Activated CD8-positive, alpha-beta T cell treated with anti-CD3 and anti-CD28 coated beads, Interleukin-2, amount 10 ng/mL, durations not matched to agents 7 days and 5 days (primary cell): ENCODE measurements at regions not wholly inside any gene's neighbourhood (a gene's known extent, or its start where the extent isn't known, plus 50 kb on each side); places are given as distances from the start of the nearest gene placed in this dataset.

Source experiments
- ATAC-seq: fragments of 150-1000 bp; cut with Tn5 transposase; one replicate; pipeline ENCODE4 v1.10.0; 2021; ENCODE audit warnings: moderate library complexity
- CTCF ChIA-PET: fragments of 350-600 bp; sonication (Branson Sonifier 250); formaldehyde crosslinking; loops from one replicate; lab custom pipeline; 2021; ENCODE audit warnings: antibody characterized with exemption; lab: Charles Lee
- POLR2A ChIA-PET: fragments of 350-600 bp; sonication (Branson Sonifier 250); formaldehyde crosslinking; loops from one replicate; lab custom pipeline; 2021; ENCODE audit warnings: antibody characterized with exemption; lab: Charles Lee
- DNase-seq: peaks from one replicate; pipeline ENCODE4 v3.0.0-alpha.2; 2020
- H3K27ac Mint-ChIP-seq: one replicate; pipeline ENCODE4 v1.8.0; 2021; ENCODE audit warnings: mild to moderate bottlenecking, mixed read lengths
- H3K27me3 Mint-ChIP-seq: one replicate; pipeline ENCODE4 v1.8.0; 2021; ENCODE audit warnings: low read depth, mixed read lengths
- H3K36me3 Mint-ChIP-seq: one replicate; pipeline ENCODE4 v1.8.0; 2021; ENCODE audit warnings: low read depth, mixed read lengths
- H3K4me1 Mint-ChIP-seq: one replicate; pipeline ENCODE4 v1.8.0; 2021; ENCODE audit warnings: low read depth, mixed read lengths
- H3K4me3 Mint-ChIP-seq: one replicate; pipeline ENCODE4 v1.8.0; 2021; ENCODE audit warnings: mild to moderate bottlenecking, mixed read lengths
- H3K9me3 Mint-ChIP-seq: one replicate; pipeline ENCODE4 v1.8.0; 2022; ENCODE audit warnings: mixed read lengths; ENCODE audit not compliant: insufficient read depth

DNA sequence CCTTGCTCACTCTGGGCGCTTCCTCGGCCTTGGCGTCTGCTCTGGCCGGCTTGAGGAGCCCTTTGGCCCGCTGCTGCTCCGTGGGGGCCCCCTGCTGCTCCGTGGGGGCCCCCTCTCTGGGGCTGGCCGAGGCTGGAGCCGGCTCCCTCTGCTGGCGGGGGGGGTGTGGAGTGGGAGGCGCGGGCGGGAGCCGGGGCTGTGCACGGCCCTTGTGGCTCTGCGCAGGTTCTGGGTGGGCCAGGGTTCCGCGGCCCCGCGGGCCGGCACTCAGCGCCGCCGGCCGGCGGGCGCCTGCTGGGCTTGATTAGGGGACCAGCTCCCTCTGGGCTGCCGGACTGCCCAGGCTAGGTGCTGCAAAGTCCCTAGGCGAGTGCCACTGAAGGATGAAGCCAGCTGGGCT lies 436.2 kb downstream of the SLITRK6 start:
- Mint-ChIP-seq H3K9me3 (peaks cover 9% of the 10 kb centered on the region), H3K4me1 (no peaks in the 10 kb centered on the region), H3K4me3 (no peak overlapping the region), H3K27ac (no peak overlapping the region), H3K27me3 (no peaks in the 10 kb centered on the region), H3K36me3 (no peaks in the 10 kb centered on the region)
- CTCF ChIA-PET = no interaction called here
- DNase-seq = no peak
- ATAC-seq = no peak
- POLR2A ChIA-PET = no interaction called here

DNA sequence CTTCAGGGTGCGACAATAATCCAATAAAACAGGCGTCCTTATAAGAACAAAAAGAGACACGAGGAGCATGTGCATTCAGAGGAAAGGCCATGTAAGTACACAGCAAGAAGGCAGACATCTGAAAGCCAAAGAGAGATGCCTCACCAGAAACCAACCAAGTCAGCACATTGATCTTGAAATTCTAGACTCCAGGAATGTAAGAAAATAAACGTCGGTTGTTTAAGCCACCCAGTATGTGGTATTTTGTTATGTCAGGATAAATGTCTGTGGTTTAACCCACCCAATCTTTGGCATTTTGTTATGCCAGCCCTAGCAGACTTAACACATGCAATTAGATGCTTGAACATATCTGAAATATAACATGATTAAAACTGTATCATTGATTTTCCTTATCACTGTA lies 452.0 kb downstream of the SLITRK6 start:
- ChIA-PET POLR2A (no interaction called here), CTCF (no interaction called here)
- Mint-ChIP-seq H3K4me1 (no peaks in the 10 kb centered on the region), H3K27me3 (no peaks in the 10 kb centered on the region), H3K9me3 (peaks cover 9% of the 10 kb centered on the region), H3K4me3 (no peak overlapping the region), H3K36me3 (no peaks in the 10 kb centered on the region), H3K27ac (no peak overlapping the region)
- DNase-seq = no peak
- no peak for ATAC-seq

DNA sequence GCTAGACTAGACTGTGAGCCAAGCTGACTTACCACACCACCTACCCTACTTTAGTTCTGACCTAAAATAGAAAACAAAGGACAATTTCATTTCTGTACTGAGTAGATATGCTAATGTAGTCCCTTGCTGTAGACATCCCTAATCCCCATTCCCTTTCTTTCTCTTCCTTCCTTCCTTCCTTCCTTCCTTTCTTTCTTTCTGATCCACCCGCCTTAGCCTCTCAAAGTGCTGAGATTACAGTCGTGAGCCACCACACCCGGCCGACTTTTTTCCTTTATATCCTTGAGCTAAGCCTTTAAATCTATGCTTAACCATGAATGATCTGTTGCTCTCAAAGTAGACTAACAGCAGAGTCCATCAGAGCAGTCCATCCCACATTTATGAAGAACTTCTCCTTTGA lies 465.0 kb downstream of the SLITRK6 start:
- no peak overlapping the region for H3K27ac Mint-ChIP-seq
- H3K27me3 Mint-ChIP-seq = no peaks in the 10 kb centered on the region
- ChIA-PET POLR2A (no interaction called here), CTCF (no interaction called here)
- ATAC-seq = no peak
- DNase-seq = no peak
- H3K4me1 Mint-ChIP-seq = no peaks in the 10 kb centered on the region
- H3K9me3 Mint-ChIP-seq = no peaks in the 10 kb centered on the region
- no peak overlapping the region for H3K4me3 Mint-ChIP-seq
- H3K36me3 Mint-ChIP-seq = no peaks in the 10 kb centered on the region

DNA sequence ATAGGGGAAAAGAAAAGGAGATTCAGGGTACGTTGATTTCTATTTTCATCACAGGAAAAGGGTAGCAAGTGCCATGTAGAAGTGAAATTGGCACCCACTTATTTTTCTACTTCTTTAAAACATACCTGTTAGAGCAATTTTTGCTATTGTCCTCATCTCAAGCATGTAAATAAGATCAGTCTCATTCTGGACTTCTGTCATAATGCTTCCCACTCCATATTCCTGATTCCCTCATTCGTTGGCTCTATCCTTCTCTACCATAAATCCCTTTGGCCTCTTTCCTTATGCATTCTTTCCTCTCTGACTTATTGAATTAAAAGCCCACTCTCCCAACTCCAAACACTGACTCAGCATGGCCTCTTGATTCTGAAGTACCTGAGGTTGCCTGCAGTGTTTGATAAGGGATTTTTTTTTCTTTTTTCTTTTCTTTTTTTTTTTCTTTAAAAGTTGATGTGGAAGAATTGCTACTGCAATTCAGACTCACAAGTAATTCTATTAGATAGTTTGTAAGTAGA lies 465.7 kb downstream of the SLITRK6 start:
- CTCF ChIA-PET = no interaction called here
- Mint-ChIP-seq H3K27me3 (no peaks in the 10 kb centered on the region), H3K27ac (no peak overlapping the region), H3K36me3 (no peaks in the 10 kb centered on the region), H3K9me3 (no peaks in the 10 kb centered on the region), H3K4me1 (no peaks in the 10 kb centered on the region), H3K4me3 (no peak overlapping the region)
- ATAC-seq = no peak
- DNase-seq = no peak
- POLR2A ChIA-PET = no interaction called here

DNA sequence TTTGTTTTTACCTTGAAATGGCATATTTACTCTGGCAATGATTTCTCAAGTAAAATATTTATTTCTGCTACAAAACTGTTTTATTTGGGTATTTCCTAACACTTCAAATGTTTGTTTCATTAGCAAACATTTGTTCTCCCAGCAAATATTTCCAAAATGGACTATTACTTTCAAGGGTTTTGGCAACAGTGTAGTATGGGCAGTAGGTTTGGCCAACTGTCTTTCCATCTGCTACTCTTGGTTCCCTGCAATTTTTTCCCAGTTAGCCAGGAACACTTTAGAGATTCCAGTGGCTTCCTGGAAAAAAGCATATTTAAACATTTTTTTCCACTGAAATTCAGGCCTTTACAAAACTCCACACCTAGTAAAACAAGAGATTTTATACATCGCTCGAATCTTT lies 466.6 kb downstream of the SLITRK6 start:
- Mint-ChIP-seq H3K27ac (no peak overlapping the region), H3K9me3 (no peaks in the 10 kb centered on the region), H3K4me1 (no peaks in the 10 kb centered on the region), H3K27me3 (no peaks in the 10 kb centered on the region), H3K36me3 (no peaks in the 10 kb centered on the region), H3K4me3 (no peak overlapping the region)
- ATAC-seq (no peak), DNase-seq (no peak)
- CTCF ChIA-PET = no interaction called here
- POLR2A ChIA-PET = no interaction called here

DNA sequence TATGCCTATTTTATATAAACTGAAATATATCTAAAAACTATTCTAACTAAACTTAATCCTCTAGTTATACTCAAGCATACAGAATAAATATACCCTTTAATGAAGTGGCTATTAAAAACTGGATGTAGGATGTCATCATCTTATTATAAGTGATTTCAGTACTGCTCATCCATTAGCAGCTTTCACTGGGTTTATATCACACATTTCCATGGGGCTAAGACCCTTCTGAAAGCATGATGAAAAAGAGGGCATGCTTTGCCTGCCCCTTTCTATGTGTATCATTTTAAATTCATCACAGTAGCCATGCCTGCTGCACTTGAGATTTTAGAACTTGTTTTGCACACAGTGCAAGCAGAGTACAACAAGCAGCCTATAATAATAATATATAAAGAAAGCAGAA lies 477.5 kb downstream of the SLITRK6 start:
- ChIA-PET CTCF (no interaction called here), POLR2A (no interaction called here)
- Mint-ChIP-seq H3K9me3 (peaks cover 5% of the 10 kb centered on the region), H3K4me1 (no peaks in the 10 kb centered on the region), H3K27ac (no peak overlapping the region), H3K4me3 (no peak overlapping the region), H3K36me3 (no peaks in the 10 kb centered on the region), H3K27me3 (no peaks in the 10 kb centered on the region)
- DNase-seq (no peak), ATAC-seq (no peak)

DNA sequence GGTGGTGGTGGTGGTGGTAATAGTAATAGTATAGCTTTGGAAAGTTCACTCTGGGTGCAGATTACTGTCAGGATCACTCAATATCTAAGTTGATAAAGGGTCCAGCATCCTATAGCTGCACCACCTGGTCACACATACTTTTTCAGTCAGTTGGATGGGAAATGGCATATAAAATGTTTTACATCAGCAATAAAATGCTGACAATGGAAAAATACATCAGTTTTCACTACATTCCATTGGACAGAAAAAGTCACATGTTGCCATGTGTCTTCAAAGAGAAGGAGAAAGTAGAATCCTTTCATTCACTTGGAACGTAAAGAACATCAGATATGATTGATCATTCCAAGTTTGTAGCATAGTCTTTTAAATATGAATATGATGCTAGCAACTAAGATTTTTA lies 481.4 kb downstream of the SLITRK6 start:
- no peak overlapping the region for H3K4me3 Mint-ChIP-seq

DNA sequence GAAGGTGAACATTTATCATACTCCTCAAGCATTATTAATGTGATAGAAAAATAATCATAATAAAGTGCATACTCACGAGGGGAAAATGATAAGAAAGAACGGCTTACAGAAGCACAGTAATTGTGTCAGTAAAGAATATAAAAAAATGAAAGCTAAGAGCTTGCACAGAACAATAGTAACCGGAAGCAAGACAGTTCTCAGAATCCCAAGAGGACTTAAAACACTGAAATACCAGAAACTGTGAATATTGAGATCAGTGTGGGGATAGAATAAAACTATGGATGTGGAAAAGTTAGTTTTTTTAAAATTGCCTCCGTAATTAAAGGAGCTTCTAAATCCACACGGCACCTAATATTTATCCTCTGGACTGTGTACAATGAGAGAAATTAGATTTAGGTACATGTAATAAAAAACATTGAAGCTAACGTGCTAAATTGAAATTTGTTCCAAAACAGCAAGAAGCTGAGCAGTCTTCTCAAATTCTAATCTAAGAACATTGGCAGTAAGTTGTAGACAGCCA lies 482.7 kb downstream of the SLITRK6 start:
- DNase-seq (no peak), ATAC-seq (no peak)
- Mint-ChIP-seq H3K36me3 (no peaks in the 10 kb centered on the region), H3K4me1 (no peaks in the 10 kb centered on the region), H3K27me3 (no peaks in the 10 kb centered on the region), H3K9me3 (peaks cover 8% of the 10 kb centered on the region), H3K27ac (no peak overlapping the region), H3K4me3 (no peak overlapping the region)
- ChIA-PET CTCF (no interaction called here), POLR2A (no interaction called here)

More for the DNA sequence above, 481.4 kb downstream of the SLITRK6 start:
- CTCF ChIA-PET = no interaction called here
- Mint-ChIP-seq H3K27me3 (no peaks in the 10 kb centered on the region), H3K4me1 (no peaks in the 10 kb centered on the region), H3K36me3 (no peaks in the 10 kb centered on the region), H3K27ac (no peak overlapping the region), H3K9me3 (peaks cover 8% of the 10 kb centered on the region)
- DNase-seq (no peak), ATAC-seq (no peak)
- POLR2A ChIA-PET = no interaction called here

DNA sequence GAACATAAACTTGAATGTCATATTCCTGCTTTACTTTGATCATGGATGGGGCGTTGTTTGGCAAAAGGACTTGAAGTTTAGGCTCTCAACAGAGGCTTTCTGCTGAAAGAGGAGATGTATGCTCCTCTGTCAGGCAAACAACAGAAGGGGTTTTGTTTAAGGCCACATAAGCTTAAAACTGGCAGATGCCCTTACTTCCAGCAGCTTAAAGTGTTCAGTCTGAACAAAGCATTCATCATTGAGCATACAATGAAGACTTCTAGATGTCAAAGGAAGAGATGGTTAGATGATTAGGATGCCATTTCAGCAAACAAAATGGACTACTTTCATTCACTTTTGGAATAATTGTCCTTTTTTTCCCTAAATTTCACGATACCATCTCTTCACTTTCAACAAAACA lies 484.5 kb downstream of the SLITRK6 start:
- H3K36me3 Mint-ChIP-seq = no peaks in the 10 kb centered on the region
- no peak overlapping the region for H3K27ac Mint-ChIP-seq
- H3K9me3 Mint-ChIP-seq = peaks cover 8% of the 10 kb centered on the region
- ChIA-PET CTCF (no interaction called here), POLR2A (no interaction called here)
- DNase-seq = no peak
- ATAC-seq = no peak
- H3K4me1 Mint-ChIP-seq = no peaks in the 10 kb centered on the region
- no peaks in the 10 kb centered on the region for H3K27me3 Mint-ChIP-seq
- H3K4me3 Mint-ChIP-seq = no peak overlapping the region

DNA sequence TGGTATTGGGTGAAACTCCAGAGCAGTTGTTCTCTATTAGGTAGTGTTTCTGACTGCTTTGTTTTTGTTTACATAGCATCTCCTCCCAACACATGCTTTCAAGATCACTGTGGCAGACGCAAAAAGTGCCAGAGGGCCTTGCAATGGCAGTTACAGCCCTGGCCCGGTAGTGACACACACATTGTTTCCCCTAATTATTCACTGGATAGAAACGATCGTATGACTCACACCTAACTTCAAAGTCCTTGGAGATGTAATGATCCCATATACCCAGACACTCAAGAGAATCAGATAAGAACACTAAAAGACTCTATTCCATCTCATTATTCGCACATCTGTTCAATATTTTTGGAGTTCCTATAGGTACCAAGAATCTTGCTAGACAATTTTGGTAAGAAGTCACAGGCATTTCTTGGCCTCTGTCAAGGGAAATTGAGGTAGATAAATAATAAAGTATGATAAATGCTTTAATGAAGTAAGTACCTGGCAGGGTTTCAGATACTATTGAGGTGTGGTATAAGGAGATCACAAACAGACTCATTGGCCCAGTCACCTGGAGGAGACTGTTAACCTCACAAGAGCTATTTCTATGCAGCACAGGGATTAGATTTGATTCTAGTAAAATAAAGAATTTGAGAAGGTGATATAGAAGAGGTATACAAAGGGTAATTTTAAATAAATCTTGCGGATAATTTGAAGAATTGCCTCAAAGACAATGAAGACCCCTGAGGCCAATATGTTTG lies 485.3 kb downstream of the SLITRK6 start:
- Mint-ChIP-seq H3K27me3 (no peaks in the 10 kb centered on the region), H3K36me3 (no peaks in the 10 kb centered on the region), H3K9me3 (peaks cover 8% of the 10 kb centered on the region), H3K4me3 (no peak overlapping the region), H3K27ac (no peak overlapping the region), H3K4me1 (no peaks in the 10 kb centered on the region)
- DNase-seq (no peak), ATAC-seq (no peak)
- POLR2A ChIA-PET = no interaction called here
- CTCF ChIA-PET = no interaction called here

DNA sequence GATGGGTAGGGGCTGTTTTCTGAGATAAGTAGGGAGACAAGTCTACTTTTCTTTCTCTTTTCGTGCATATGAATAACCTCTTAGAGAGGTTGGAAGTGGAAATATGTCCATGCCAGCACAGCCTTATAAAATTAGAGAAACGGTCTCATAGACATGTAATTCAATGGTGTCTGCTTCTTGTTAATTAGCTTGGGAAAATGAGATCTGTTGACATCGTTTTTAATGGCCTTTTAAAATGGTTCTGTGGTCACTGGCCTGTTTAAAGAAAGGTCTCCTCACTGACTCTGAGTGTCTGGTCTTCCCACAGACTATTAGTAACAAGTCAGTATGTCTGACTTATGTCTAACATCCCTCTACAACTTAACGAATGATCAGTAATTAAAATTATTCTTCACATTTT lies 487.1 kb downstream of the SLITRK6 start:
- Mint-ChIP-seq H3K27ac (no peak overlapping the region), H3K4me1 (no peaks in the 10 kb centered on the region), H3K9me3 (peaks cover 8% of the 10 kb centered on the region), H3K36me3 (no peaks in the 10 kb centered on the region), H3K4me3 (no peak overlapping the region), H3K27me3 (no peaks in the 10 kb centered on the region)
- ChIA-PET CTCF (no interaction called here), POLR2A (no interaction called here)
- DNase-seq (no peak), ATAC-seq (no peak)

DNA sequence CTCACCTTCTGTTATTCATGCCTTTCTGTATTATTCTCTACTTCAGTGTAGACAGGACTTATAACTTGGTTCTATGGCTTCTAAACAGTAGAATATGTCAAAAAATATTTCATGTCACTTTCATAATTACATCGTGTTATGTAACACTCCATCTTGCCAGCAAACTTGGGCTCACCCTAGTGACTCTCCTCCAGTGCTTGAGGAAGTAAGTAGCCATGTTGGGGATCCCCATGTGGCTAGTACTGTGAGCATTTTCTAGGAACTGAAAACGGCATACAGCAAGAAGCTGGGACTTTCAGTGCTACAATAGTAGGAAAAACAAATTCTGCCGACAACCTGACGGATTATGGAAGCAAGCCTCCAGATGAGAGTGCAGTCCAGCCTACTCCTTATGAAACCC lies 495.6 kb downstream of the SLITRK6 start:
- POLR2A ChIA-PET = no interaction called here
- CTCF ChIA-PET = no interaction called here
- H3K9me3 Mint-ChIP-seq = no peaks in the 10 kb centered on the region

More for the DNA sequence above, 495.6 kb downstream of the SLITRK6 start:
- DNase-seq = no peak
- H3K4me1 Mint-ChIP-seq = no peaks in the 10 kb centered on the region
- no peak for ATAC-seq
- no peaks in the 10 kb centered on the region for H3K36me3 Mint-ChIP-seq
- no peak overlapping the region for H3K27ac Mint-ChIP-seq
- no peak overlapping the region for H3K4me3 Mint-ChIP-seq
- H3K27me3 Mint-ChIP-seq = no peaks in the 10 kb centered on the region
